ENCODE measurements at regions not wholly inside any gene's neighbourhood (a gene's known extent, or its start where the extent isn't known, plus 50 kb on each side); places are given as distances from the start of the nearest gene placed in this dataset.
"Not testable (repeated sequence)": the region's sequence is repeated elsewhere in the genome, so short reads cannot be mapped to it uniquely, and the experiment has no call there.

DNA sequence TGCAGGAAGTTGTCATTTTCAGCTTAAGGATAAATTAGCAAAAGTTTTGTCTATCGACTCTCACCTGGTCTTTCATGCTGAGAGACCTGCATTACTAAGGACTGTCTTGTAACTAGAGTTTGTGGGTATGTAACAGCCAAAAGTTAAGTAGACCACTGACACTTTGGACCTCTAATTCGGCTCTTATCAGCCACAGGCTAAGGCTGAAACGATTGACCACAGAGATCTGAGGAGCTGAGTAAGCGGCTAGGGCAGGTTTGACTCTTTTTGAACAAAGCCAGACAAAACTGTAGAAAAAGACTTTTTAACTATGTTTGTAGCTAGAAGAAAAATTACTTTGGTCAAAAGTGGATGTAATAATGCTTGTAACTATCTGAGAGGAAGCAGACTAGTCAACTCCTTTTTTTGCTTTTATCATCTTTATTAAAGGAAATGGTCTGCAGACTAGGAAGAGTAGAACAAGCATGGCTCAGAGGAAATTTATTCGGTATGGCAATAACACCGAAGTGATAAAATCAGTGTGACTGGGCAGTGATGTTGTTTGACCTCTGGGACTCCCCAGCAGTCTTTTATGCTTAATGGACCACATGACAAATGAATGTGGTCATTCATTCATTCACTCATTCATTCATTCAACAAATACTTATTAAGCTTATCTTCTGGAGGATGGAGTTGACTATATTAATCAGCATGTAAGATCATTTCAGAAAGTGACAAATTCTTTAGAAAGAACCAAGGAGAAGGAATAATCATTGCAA, 725.0 kb upstream of the HS3ST5 start:
- DNase-seq (ENCODE audit: low read depth) = no peak

DNA sequence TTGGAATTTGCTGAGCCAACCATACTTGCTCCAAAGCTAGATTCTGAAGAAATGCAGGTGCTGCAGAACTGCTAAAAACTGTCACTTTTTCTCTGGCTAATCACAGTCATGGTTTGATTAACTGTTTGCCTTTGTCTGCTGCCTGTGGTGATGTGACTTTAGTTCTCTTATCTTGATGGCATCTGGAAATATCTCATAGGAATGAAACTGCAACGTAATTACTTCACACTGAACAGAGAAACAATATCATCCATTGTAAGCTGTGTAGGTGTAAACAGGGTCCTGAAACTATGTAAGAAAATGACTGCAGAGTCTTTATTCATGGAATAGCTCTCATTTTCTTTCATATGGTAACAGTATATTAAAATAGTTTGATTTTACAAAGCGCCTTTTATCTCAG, 721.9 kb upstream of the HS3ST5 start:
- DNase-seq (ENCODE audit: low read depth) = no peak

DNA sequence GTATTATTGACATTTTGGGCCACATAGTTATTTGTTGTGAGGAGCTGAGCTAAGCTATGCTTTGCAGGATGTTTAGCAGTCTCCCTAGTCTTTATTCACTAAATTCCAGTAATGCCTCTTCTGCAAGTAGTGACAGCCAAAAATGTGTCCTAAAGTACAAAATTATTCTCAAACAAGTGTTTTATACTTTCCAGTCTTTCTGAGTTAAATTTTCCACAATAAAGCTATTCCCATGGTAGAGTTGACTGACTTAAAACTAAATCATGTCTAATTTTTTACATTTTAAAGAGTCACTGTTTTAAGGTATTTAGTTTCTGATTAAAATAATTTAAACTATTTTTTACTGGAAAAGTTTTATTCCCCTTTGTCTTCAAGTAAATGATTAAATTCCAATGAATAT, 717.8 kb upstream of the HS3ST5 start:
- no peak for DNase-seq (ENCODE audit: low read depth)

DNA sequence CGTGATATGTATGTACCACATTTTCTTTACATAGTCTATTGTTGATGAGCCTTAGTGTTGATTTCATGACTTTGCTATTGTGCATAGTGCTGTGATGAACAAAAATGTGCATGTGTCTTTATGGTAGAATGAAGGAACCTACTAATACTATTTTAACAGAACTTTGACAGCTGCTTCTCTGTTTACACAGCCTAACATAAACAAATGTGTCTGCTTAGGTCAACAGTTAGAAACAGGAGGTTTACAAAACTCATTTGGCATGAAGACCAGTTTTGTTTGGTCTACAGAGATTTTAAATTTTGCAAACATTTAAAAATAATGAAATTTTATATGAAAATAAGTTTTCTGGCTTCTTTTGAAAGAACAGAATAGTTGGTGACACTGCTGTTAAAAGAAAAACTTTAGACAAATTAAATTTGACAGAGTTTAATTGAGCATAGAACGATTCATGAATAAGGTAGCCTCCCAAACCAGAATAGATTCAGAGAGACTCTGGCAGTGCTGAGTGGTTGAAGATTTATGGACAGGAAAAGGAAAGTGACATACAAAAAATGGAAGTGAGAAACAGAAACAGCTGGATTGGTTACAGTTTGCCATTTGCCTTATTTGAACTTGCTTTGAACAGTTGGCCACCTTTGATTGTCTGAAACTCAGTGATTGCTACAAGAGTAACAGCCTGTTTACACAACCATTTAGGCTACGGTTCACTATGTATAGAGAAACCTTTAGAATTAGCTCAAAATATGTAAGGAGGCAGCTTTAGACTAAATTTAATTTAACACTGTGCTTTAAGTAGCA, 715.8 kb upstream of the HS3ST5 start:
- DNase-seq (ENCODE audit: low read depth) = peak; percentile 1

DNA sequence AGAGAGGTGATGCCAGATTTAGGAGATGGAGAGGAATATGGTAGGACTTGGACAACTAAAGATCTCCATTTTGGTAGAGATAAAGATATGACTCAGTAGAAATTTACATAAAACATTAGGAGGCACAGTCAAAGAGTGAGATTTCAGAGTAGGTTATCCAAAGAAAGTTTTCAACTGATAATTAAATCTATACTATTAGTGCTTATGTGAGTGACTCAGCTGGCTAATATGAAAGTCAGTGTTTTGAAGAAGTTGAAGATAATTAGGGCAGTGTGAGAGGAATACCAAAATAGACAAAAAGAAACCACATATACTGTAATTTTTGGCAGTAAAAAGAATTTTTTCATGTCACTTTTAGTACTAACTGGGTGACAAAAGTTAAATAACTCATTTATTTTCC, 712.8 kb upstream of the HS3ST5 start:
- DNase-seq (ENCODE audit: low read depth) = no peak

DNA sequence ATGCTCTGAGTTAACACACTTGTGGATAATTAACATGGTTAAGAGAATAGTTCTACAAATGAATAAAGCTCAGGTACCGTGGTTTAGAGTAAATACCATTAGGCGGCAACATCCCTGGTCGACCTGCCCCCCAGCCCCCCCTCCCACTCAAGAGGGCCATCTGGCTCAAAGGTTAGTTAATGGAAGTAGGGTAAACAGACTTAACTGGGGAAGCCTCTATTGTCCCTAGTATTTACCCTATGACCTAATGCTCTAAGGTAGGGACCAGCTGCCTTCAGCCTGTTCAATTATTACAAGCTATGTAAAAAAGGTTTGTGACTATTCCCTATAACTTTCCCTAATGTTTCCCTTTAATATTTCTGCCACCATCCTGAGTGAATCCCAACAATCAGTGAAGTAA, 711.4 kb upstream of the HS3ST5 start:
- DNase-seq (ENCODE audit: low read depth) = not testable (repeated sequence)

DNA sequence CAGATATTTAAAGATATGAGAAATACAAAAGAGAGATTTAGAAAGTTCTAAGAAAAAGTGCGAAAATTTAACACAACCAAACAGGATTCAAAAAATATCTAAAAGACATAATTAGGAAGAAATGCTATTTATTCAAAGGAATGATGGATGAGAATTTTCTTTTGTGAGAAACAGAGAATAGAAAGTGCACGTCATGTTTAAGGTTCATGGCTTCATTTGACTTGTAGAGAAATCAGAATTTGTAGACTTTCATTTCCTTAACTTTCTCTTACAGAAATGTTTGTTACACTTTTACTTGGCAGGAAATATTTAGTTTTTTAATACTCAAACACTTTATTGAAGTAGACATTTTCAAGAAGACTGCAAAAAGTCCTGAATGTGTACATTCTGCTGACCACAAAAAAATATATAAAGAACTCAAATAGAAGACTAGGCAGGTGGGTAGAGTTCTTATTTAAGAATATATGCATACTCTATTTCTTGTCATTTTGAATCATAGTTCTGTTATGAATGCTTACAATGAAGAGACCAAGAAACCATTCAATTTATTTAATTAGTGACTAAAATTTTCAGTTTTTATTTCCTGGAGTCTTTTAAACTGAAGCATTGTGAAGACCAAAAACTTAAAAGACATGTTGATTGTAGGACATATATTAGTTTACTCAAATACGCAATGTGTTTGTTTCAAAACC, 710.5 kb upstream of the HS3ST5 start:
- no peak for DNase-seq (ENCODE audit: low read depth)

DNA sequence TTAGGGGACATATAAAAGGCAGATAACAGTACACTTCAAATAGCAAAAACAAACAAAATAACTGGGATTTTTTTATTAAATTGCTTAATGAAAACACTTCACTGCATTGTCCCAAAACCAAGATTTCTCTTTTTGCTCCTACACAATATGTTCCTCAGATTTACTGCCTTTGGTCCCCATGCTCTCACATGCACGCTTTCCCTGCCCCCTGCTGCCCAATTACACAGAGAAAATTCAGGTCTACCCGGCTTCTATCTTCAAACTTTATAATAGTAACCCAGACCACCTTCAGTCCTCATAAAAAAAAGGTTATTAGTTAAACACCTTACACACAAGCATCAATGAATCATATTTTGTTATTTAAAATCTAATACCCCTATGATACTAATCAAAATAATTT, 673.8 kb upstream of the HS3ST5 start:
- DNase-seq (ENCODE audit: low read depth) = no peak

DNA sequence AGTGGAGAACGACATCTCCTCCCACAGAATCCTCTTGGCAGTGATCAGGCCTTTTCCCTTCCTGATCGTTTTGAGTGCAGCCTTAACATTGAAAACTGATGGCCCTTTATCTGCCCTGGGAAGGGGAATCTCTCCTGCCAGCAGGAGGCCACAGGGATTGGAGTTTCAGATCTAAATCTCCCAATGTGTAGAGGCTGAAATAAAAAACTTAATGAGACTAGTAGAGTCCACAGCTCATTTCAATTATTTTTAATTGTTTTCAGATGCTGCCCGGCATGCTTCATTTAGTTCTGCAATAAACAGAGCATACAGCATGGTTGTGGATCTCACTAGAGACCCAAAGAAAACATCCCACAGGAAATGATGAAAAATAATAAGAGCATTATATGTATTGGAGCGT, 662.2 kb upstream of the HS3ST5 start:
- DNase-seq (ENCODE audit: low read depth) = no peak

DNA sequence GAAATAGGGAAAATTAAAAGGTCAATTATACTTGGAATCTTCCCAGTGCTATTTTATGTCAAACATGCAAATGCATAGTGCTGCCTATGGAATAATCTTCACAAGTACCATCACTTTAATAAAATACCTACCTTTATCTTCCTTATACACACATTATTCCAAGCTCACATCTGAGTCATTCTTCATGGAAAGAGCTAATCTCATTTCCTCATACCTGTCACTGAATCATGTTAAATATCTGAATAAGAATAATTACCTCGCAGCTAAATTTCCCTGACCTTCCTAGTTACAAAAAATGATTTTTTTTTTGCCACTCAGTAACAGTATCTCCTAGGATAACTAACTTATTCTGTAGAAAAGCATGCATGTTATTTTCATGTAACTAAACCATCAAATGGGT, 661.4 kb upstream of the HS3ST5 start:
- DNase-seq (ENCODE audit: low read depth) = peak; percentile 1

DNA sequence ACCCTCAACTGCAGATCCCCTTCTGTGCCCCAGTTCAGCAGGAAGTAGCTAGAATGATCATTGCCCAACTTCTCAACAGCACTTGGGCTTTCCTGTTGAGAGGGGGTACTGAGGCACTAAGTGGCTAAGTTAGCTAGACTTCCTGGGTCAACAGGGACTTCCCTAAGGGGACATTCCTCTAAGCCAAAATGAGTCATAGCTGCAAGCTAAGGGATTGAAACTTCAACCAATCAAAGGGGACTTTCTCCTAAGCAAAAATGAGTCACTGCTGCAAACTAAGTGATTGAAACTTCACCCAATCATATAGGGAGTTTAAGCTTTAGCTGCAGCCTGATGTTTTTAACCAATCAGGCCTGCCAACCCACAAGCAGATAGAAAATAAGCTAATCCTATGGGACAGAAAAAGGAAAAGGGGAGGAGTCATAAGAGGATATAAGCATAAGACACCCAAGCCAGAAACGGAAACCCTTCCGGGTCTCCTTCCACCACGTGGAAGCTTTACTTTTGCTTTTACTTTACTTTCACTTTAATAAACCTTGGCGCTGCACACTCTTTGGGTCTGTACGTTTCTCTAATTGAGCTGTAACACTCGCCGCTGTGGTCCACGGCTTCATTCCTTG, 659.0 kb upstream of the HS3ST5 start:
- DNase-seq (ENCODE audit: low read depth) = peak; percentile 34

DNA sequence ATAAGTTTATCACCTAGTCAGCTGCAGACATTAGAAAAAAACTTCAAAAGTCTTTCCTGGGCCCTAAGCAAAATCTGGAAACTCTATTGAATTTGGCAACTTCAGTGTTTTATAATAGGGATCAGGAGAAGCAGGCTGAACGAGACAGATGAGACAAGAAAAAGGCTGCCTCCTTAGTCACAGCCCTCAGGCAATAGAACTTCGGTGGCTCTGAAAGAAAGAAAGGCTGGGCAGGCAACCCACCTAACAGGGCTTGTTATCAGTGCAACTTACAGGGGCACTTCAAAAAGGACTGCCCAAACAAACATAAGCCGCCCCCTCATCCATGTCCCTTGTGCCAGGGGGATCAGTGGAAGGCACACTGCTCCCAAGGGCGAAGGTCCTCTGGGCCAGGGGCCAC, 657.9 kb upstream of the HS3ST5 start:
- peak; percentile 44 for DNase-seq (ENCODE audit: low read depth)

DNA sequence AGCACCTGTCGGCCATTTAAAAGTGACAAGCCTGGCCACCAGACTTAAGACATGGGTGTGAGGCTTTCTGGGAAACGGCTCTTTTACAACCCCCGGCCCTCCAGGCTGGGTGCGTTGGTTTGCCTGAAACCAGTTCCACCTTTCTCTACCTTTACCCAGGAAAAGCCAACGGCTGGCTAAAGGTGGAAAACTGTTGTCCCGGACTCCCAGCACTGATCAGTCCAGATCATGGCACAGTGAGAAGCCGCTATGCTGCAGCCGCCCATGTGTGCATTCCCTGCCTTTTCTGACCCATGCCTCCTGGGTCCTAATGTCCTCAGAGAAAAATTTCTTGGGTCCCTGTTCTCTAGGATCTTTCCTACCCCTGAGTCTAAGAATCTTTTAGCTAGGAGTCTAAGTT, 655.7 kb upstream of the HS3ST5 start:
- no peak for DNase-seq (ENCODE audit: low read depth)

DNA sequence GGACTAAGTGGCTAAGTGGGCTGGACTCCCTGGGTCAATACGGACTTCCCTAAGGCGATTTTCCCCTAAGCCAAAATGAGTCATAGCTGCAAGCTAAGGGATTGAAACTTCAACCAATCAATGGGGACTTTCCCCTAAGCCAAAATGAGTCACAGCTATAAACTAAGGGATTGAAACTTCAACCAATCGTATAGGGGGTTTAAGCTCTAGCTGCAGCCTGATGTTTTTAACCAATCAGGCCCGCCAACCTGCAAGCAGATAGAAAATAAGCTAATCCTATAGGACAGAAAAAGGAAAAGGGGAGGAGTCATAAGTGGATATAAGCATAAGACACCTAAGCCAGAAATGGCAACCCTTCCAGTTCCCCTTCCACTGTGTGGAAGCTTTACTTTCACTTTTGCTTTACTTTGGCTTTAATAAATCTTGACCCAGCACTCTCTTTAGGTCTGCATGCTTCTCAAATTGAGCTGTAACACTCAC, 655.0 kb upstream of the HS3ST5 start:
- peak; percentile 63 for DNase-seq (ENCODE audit: low read depth)

DNA sequence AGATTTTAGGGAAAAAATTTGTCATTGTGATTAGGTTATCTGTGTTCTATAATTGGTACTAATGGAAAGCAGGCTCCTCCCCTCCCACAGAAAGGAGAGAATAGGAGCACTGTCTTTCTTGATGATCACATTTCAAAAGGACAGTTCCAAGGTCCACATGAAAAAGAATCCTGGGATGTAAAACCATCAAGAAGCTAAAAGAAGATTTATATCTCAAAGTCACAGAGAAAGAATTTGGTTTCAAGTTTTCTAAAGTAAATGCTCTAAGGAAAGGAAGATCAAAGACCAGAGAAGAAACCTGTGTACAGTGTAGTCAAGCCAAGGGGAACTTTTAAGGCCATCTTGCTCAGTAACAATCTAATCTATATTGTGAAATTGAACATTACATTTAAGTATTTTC, 652.7 kb upstream of the HS3ST5 start:
- DNase-seq (ENCODE audit: low read depth) = no peak

DNA sequence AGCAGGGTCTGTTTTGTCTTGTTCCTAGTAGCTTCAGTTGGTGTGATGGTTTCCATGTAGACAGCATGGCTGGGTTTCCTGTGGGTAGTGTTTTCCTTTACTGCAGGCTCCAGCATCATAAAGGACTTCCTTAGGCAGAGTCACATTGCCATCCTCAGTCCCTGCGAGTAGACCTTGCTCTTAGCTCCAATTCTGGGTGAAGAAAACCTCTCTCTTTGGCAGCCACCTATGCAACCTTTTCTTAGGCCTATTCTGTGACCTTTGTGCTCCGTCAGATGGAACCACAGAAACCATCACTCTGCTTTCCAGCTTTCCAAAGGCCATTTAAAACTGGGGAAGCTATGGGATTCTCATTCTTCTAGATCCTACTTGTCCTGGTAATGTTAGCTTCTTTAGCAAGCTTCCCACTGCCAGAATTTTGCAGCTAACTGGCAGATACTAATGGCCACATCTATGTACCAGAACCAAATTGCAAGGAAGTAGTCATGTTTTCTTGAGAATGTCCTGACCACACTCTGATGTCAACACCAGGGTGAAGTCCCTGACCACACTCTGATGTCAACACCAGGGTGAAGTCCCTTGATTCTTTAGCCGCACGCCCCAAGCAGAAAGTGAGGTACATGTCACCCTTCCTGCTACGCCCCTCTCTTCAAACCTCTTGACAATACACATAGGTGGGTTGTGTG, 646.6 kb upstream of the HS3ST5 start:
- peak; percentile 6 for DNase-seq (ENCODE audit: low read depth)

DNA sequence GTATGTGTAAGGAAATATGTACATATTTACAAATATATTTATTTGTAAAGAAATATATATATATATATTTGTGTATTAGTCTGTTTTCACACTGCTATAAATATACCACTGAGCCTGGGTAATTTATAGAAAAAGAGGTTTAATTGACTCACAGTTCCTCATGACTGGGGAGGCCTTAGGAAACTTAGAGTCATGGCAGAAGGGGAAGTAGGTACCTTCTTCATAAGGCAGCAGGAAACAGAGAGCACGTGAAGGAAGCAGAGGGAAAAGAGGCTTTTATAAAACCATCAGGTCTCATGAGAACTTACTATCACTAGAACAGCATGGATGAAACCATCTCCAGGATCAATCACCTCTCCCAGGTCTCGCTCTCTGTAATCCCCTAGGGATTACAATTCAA, 644.5 kb upstream of the HS3ST5 start:
- no peak for DNase-seq (ENCODE audit: low read depth)

DNA sequence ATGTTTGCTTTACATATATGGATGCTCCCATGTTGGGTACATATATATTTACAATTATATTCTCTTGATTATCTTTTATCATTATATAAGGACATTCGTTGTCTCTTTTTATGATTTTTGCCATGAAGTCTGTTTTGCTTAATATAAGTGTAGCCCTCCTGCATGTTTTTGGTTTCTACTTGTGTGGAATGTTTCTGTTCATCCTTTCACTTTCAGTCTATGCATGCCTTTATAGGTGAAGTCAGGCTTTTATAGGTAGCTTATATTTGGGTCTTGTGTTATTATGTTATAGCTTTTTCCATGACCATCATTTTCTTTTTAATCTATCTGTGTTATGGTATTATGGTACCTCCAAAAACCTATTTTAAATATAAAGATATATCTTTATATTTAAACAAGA, 612.5 kb upstream of the HS3ST5 start:
- no peak for DNase-seq (ENCODE audit: low read depth)

DNA sequence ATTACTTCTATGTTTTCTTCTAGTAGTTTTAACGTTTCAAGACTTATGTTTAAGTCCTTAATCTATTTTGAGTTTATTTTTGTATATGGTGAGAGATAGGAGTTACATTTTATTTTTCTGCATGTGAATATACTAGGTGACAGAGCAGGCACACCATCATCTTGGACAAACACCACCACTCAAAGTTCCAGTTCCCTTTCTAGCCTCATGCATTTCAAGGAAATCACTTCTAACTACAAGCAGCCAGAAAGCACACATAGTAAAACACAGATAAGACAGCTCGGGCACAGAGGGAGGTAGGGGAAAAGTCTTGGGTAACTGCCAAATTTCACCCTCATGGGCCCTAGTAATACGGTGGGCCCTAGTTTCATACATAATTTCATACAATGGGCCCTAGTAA, 609.4 kb upstream of the HS3ST5 start:
- DNase-seq (ENCODE audit: low read depth) = no peak

DNA sequence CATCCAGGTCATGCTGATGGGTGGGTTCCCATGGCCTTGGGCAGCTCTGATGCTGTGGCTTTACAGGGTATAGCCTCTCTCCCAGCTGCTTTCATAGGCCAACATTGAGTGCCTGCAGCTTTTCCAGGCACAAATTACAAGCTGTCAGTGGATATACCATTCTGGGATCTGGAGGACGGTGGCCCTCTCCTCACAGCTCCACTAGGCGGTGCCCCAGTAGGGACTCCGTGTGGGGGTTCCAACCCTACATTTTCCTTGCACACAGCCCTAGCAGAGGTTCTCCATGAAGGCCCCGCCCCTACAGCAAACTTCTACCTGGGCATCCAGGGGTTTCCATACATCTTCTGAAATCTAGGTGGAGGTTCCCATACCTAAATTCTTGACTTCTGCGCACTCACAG, 602.6 kb upstream of the HS3ST5 start:
- DNase-seq (ENCODE audit: low read depth) = no peak

DNA sequence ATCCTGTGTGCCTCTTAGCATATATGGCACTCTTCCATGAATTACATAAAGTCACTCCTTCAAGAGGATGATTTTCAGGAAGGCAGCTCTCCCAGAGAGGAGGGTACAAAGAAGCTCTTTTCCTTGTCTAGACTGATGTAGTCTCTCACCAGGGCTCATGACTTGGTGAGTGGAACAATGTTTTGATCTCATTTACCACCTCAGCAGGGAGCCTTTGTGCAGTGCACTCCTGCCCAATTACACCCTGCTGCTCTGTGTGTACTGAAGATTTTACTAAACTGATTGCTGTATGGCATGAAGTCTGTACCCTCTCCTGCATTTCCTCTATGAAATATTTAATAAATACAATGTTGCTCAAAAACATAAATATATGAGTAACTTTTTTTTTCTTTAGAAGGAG, 598.3 kb upstream of the HS3ST5 start:
- DNase-seq (ENCODE audit: low read depth) = no peak

DNA sequence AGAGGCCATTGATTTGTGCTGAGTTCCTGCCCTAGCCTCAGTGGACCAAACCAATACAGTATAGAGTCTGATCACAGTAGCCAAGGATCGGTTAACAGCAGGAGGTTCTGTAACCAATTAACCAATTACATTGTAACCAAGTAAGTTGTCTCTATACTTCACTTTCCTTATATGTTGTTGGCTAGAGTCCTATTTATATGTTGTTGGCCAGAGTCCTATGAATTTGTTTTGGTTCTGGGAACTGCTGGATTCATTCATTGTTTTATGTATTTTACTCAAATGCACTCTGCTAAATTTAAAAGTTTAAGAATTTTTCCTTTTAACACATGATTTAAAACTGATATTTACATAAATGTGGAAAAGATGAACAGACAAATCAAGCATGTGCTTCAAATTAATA, 597.4 kb upstream of the HS3ST5 start:
- DNase-seq (ENCODE audit: low read depth) = no peak
